PC-9 (cell line): ENCODE measurements at regions not wholly inside any gene's neighbourhood (a gene's known extent, or its start where the extent isn't known, plus 50 kb on each side); places are given as distances from the start of the nearest gene placed in this dataset.

ENCODE experiments used
- BruUV-seq: library from RNA; stranded (reverse); fragments of 400-500 nt; replicated peaks from 2 replicates; lab custom pipeline; 2021; lab: Mats Ljungman, UMichigan
- CTCF ChIA-PET: fragments of 300-600 bp; sonication (Branson Sonifier 250); formaldehyde crosslinking; loops from one replicate; lab custom pipeline; 2022; ENCODE audit warnings: antibody characterized with exemption; lab: Charles Lee
- POLR2A ChIA-PET: fragments of 300-600 bp; sonication (Branson Sonifier 250); formaldehyde crosslinking; loops from one replicate; lab custom pipeline; 2022; ENCODE audit warnings: antibody characterized with exemption; ENCODE audit not compliant: unreplicated experiment; lab: Charles Lee
- DNase-seq, 2 experiments: peaks; one replicate each; pipeline versions ENCODE4 v3.0.0 to v3.0.0-alpha.2; 2015 to 2022; ENCODE audit warnings: mixed read lengths in 1 of 2
- H2AFZ ChIP-seq: fragments of 200-600 bp; sonication (generic); 2 replicates; pipeline ENCODE4 v1.8.1; 2017; ENCODE audit warnings: antibody characterized with exemption
- H3F3A ChIP-seq: fragments of 200-600 bp; sonication (generic); 2 replicates; pipeline ENCODE4 v1.8.1; 2017; ENCODE audit warnings: antibody characterized with exemption, mild to moderate bottlenecking, low read depth; ENCODE audit not compliant: insufficient read depth
- H3K27ac ChIP-seq: fragments of 200-600 bp; sonication (generic); 2 replicates; pipeline ENCODE4 v1.6.1; 2016; ENCODE audit warnings: mixed run types
- H3K27me3 ChIP-seq: fragments of 200-600 bp; sonication (generic); 2 replicates; pipeline ENCODE4 v1.6.1; 2016; ENCODE audit warnings: low read depth, mixed run types; ENCODE audit not compliant: insufficient read depth
- H3K36me3 ChIP-seq: fragments of 200-600 bp; sonication (generic); 2 replicates; pipeline ENCODE4 v1.6.1; 2016; ENCODE audit warnings: low read depth, mixed run types
- H3K4me1 ChIP-seq: fragments of 200-600 bp; sonication (generic); replicated peaks from 2 replicates; pipeline ENCODE4 v1.6.1; 2016; ENCODE audit warnings: mixed run types; ENCODE audit not compliant: insufficient read depth
- H3K4me2 ChIP-seq: fragments of 200-600 bp; sonication (generic); 2 replicates; pipeline ENCODE4 v1.6.1; 2017; ENCODE audit warnings: mixed run types
- H3K4me3 ChIP-seq: fragments of 200-600 bp; sonication (generic); 2 replicates; pipeline ENCODE4 v1.6.1; 2016; ENCODE audit warnings: mixed run types
- H3K79me2 ChIP-seq: fragments of 200-600 bp; sonication (generic); 2 replicates; pipeline ENCODE4 v1.6.1; 2017; ENCODE audit warnings: low read depth, mixed run types
- H3K9me2 ChIP-seq: fragments of 200-600 bp; sonication (generic); 2 replicates; pipeline ENCODE4 v1.8.1; 2017; ENCODE audit warnings: mild to moderate bottlenecking; ENCODE audit not compliant: insufficient read depth
- H3K9me3 ChIP-seq: fragments of 200-600 bp; sonication (generic); 2 replicates; pipeline ENCODE4 v1.8.1; 2016; ENCODE audit warnings: low read depth; ENCODE audit not compliant: insufficient read depth
- H4K20me1 ChIP-seq: fragments of 200-600 bp; sonication (generic); 2 replicates; pipeline ENCODE4 v1.8.1; 2017; ENCODE audit not compliant: insufficient read depth
- EZH2 ChIP-seq: fragments of 200-600 bp; sonication (generic); IDR thresholded peaks from 2 replicates; pipeline ENCODE4 v1.8.0; 2017; ENCODE audit warnings: antibody characterized with exemption, low read depth
- intact Hi-C: fragments of 100-400 bp; cut with micrococcal nuclease; formaldehyde crosslinking; loops from one replicate; pipeline ENCODE4 v1.10.0; 2022; ENCODE audit not compliant: unreplicated experiment
- TF ChIP-seq, protein P1 (sequence below): fragments of 200-600 bp; sonication (generic); conservative IDR thresholded peaks from 2 replicates; pipeline ENCODE4 v1.6.1; 2017; ENCODE audit warnings: mixed run types, antibody characterized with exemption, mild to moderate bottlenecking, moderate library complexity

DNA sequence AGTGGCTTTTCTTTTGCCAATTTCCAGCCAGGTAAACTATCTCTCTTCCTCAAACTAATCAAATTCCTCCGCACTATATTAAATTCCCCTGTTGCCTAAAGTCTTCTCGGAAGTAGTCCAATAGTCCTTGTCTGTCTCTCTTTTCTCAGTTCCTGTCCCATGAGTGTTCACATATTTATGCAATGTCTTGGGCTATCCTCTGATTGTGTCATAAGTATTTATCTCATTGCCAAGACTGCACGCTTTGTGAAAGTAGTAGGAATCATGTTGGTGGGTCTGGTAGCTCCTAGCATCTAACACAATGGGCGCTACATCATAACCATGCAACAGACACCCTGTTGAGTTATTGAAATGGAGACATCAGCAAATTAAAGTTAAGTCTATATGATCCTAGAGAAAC is 59.9 kb upstream of the POU3F3 start:
- TF ChIP-seq, protein P1, sequence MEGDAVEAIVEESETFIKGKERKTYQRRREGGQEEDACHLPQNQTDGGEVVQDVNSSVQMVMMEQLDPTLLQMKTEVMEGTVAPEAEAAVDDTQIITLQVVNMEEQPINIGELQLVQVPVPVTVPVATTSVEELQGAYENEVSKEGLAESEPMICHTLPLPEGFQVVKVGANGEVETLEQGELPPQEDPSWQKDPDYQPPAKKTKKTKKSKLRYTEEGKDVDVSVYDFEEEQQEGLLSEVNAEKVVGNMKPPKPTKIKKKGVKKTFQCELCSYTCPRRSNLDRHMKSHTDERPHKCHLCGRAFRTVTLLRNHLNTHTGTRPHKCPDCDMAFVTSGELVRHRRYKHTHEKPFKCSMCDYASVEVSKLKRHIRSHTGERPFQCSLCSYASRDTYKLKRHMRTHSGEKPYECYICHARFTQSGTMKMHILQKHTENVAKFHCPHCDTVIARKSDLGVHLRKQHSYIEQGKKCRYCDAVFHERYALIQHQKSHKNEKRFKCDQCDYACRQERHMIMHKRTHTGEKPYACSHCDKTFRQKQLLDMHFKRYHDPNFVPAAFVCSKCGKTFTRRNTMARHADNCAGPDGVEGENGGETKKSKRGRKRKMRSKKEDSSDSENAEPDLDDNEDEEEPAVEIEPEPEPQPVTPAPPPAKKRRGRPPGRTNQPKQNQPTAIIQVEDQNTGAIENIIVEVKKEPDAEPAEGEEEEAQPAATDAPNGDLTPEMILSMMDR = no peak
- no peak for TF ChIP-seq EZH2

DNA sequence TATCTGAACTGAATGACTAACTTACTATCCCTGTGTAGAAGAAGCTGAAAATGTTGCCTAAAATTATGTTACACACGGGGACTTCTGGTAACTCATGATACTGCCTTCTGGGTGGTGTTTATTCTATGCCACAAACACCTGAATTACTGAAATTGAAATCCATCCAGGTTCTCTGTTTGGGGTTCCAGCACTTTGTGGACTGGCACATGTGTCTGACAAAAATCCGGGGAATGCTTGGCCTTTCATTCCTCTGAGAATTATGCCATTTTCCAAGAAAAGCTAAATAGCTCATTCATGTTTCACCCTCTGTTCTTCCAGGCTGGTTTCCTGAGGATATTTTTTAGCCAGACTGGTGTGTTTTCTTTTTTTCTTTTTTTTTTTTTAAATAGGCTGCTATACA is 59.5 kb upstream of the POU3F3 start:
- no peaks in the 10 kb centered on the region for H3K79me2 ChIP-seq
- H3K4me1 ChIP-seq = no peaks in the 10 kb centered on the region
- H2AFZ ChIP-seq = no peak overlapping the region
- no peaks in the 10 kb centered on the region for H3K9me2 ChIP-seq
- intact Hi-C loops = no loop called here
- H3F3A ChIP-seq = no peaks in the 10 kb centered on the region
- no peak overlapping the region for H3K27ac ChIP-seq
- ChIA-PET CTCF (no interaction called here), POLR2A (no interaction called here)
- BruUV-seq = no TSS peak
- H3K4me2 ChIP-seq = no peak overlapping the region
- no peaks in the 10 kb centered on the region for H3K9me3 ChIP-seq
- no peak for DNase-seq
- H3K27me3 ChIP-seq = peaks cover 23% of the 10 kb centered on the region
- no peak overlapping the region for H3K4me3 ChIP-seq
- H4K20me1 ChIP-seq = no peaks in the 10 kb centered on the region
- no peaks in the 10 kb centered on the region for H3K36me3 ChIP-seq
- no peak for TF ChIP-seq EZH2
- TF ChIP-seq, protein P1 = no peak

More for the DNA sequence above, 59.9 kb upstream of the POU3F3 start:
- Histone ChIP-seq H4K20me1 (no peaks in the 10 kb centered on the region), H3K36me3 (no peaks in the 10 kb centered on the region), H3K27me3 (peaks cover 25% of the 10 kb centered on the region), H3K79me2 (no peaks in the 10 kb centered on the region), H3K4me1 (no peaks in the 10 kb centered on the region), H3K9me2 (no peaks in the 10 kb centered on the region), H2AFZ (no peak overlapping the region), H3K27ac (no peak overlapping the region), H3K4me3 (no peak overlapping the region), H3K9me3 (no peaks in the 10 kb centered on the region), H3K4me2 (no peak overlapping the region), H3F3A (no peaks in the 10 kb centered on the region)
- ChIA-PET POLR2A (no interaction called here), CTCF (no interaction called here)
- BruUV-seq = no TSS peak
- intact Hi-C loops = no loop called here
- no peak for DNase-seq
